GM23338 (cell line): ENCODE measurements at regions not wholly inside any gene's neighbourhood (a gene's known extent, or its start where the extent isn't known, plus 50 kb on each side); places are given as distances from the start of the nearest gene placed in this dataset.
A peak's percentile ranks its signal among the peaks of the same experiment; 100 is the strongest.

ENCODE experiments used
- ATAC-seq: fragments of 200-7000 bp; cut with Tn5 transposase; 3 replicates; pipeline ENCODE4 v1.9.1; 2020
- DNase-seq: peaks from one replicate; pipeline ENCODE4 v3.0.0-alpha.2; 2015; ENCODE audit warnings: low spot score
- H2AFZ ChIP-seq: fragments of 200-600 bp; sonication (generic); 2 replicates; pipeline ENCODE4 v1.8.0; 2016; ENCODE audit warnings: antibody characterized with exemption, mild to moderate bottlenecking, moderate library complexity
- H3F3A ChIP-seq: fragments of 200-600 bp; sonication (generic); replicated peaks from 2 replicates; pipeline ENCODE4 v1.8.0; 2017; ENCODE audit warnings: antibody characterized with exemption, mixed run types, low read depth
- H3K27ac ChIP-seq: fragments of 200-600 bp; sonication (generic); 2 replicates; pipeline ENCODE4 v1.6.1; 2016; ENCODE audit warnings: low read depth
- H3K27me3 ChIP-seq: fragments of 200-600 bp; sonication (generic); 2 replicates; pipeline ENCODE4 v1.8.0; 2016; ENCODE audit warnings: mild to moderate bottlenecking, mixed run types, moderate library complexity; ENCODE audit not compliant: insufficient read depth
- H3K36me3 ChIP-seq: fragments of 200-600 bp; sonication (generic); 2 replicates; pipeline ENCODE4 v1.8.0; 2016; ENCODE audit warnings: mild to moderate bottlenecking; ENCODE audit not compliant: insufficient read depth
- H3K4me1 ChIP-seq: fragments of 200-600 bp; sonication (generic); 2 replicates; pipeline ENCODE4 v1.8.0; 2016; ENCODE audit warnings: mild to moderate bottlenecking, moderate library complexity; ENCODE audit not compliant: insufficient read depth
- H3K4me2 ChIP-seq: fragments of 200-600 bp; sonication (generic); 2 replicates; pipeline ENCODE4 v1.7.1; 2017; ENCODE audit warnings: mixed run types
- H3K4me3 ChIP-seq: fragments of 200-600 bp; sonication (generic); 2 replicates; pipeline ENCODE4 v1.6.1; 2016; ENCODE audit warnings: mixed run types
- H3K79me2 ChIP-seq: fragments of 200-600 bp; sonication (generic); replicated peaks from 2 replicates; pipeline ENCODE4 v1.8.0; 2017; ENCODE audit warnings: mild to moderate bottlenecking; ENCODE audit not compliant: insufficient read depth
- H3K9me2 ChIP-seq: fragments of 200-600 bp; sonication (generic); 2 replicates; pipeline ENCODE4 v1.8.0; 2017; ENCODE audit not compliant: insufficient read depth
- H4K20me1 ChIP-seq: fragments of 200-600 bp; sonication (generic); replicated peaks from 2 replicates; pipeline ENCODE4 v1.8.0; 2017; ENCODE audit warnings: mild to moderate bottlenecking; ENCODE audit not compliant: insufficient read depth
- H3K27ac Mint-ChIP-seq: 2 replicates; pipeline ENCODE4 v1.8.0; 2020; ENCODE audit warnings: inconsistent platforms, mild to moderate bottlenecking, moderate library complexity, mixed read lengths
- H3K27me3 Mint-ChIP-seq: 3 replicates; pipeline ENCODE4 v1.8.0; 2022; ENCODE audit warnings: low read depth, mild to moderate bottlenecking, moderate library complexity, mixed read lengths, inconsistent platforms; ENCODE audit not compliant: insufficient read depth, poor library complexity
- H3K36me3 Mint-ChIP-seq: 3 replicates; pipeline ENCODE4 v1.8.0; 2021; ENCODE audit warnings: low read depth, mild to moderate bottlenecking, inconsistent platforms, moderate library complexity, mixed read lengths
- H3K4me1 Mint-ChIP-seq: 3 replicates; pipeline ENCODE4 v1.8.0; 2020; ENCODE audit warnings: mild to moderate bottlenecking, inconsistent platforms, mixed read lengths
- H3K4me3 Mint-ChIP-seq: 3 replicates; pipeline ENCODE4 v1.8.0; 2021; ENCODE audit warnings: moderate library complexity, mild to moderate bottlenecking, inconsistent platforms, mixed read lengths
- H3K9me3 Mint-ChIP-seq: 3 replicates; pipeline ENCODE4 v1.8.0; 2020; ENCODE audit warnings: moderate library complexity, mild to moderate bottlenecking, inconsistent platforms, mixed read lengths
- CREB1 ChIP-seq: fragments of 250-450 bp; sonication (Bioruptor Pico); IDR thresholded peaks from 2 replicates; pipeline ENCODE4 v1.5.0; 2020; ENCODE audit warnings: low read depth, mild to moderate bottlenecking, moderate library complexity
- CTCF ChIP-seq, 2 experiments: fragments of 200-600 bp in 1 of 2; sonication (generic) in 1 of 2; conservative IDR thresholded peaks; 2 replicates each; pipeline versions ENCODE4 v1.5.1 to v1.6.1; 2016 to 2017; ENCODE audit warnings: antibody characterized with exemption in 2 of 2, low read depth in 2 of 2, mild to moderate bottlenecking in 2 of 2, moderate library complexity in 1 of 2
- EZH2 ChIP-seq: fragments of 200-600 bp; sonication (generic); IDR thresholded peaks from one replicate; pipeline ENCODE4 v1.8.0; 2017; ENCODE audit warnings: antibody characterized with exemption, mild to moderate bottlenecking, low read depth; ENCODE audit not compliant: unreplicated experiment
- NANOG ChIP-seq: IDR thresholded peaks from 2 replicates; pipeline ENCODE4 v1.6.1; 2016; ENCODE audit warnings: antibody characterized with exemption, borderline replicate concordance
- ZNF331 ChIP-seq: fragments of 250-450 bp; sonication (Bioruptor Pico); IDR thresholded peaks from 2 replicates; pipeline ENCODE4 v1.5.0; 2020; ENCODE audit warnings: low read depth, mild to moderate bottlenecking, moderate library complexity
- ZNF462 ChIP-seq: fragments of 250-450 bp; sonication (Bioruptor Pico); IDR thresholded peaks from 2 replicates; pipeline ENCODE4 v1.5.0; 2020; ENCODE audit warnings: mild to moderate bottlenecking, moderate library complexity
- TF ChIP-seq, protein P1 (sequence below): IDR thresholded peaks from 2 replicates; pipeline ENCODE4 v1.6.1; 2016; ENCODE audit warnings: antibody characterized with exemption

DNA sequence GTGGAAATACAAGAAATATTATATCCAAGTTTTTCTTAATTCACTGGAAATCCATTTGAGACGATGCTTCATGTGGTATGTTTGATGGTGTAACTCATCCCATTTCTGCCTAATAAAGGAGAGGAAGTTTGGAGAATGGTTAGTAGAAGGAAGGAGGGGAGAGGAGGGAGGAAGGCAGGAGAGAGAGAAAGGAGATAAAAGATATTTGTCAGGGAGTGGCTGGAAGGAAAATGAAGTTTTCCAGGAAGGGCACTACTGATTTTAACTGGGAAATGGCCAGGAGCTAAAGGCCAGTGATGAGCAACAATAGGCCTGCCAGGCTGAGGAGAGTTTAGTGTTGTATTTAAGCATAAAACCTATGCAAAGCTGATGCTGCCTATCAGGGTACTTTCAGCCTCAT lies 182.0 kb downstream of the STK31 start (continued):
- TF ChIP-seq ZNF462 (CRISPR knock-in tag) (no peak), EZH2 (no peak)

DNA sequence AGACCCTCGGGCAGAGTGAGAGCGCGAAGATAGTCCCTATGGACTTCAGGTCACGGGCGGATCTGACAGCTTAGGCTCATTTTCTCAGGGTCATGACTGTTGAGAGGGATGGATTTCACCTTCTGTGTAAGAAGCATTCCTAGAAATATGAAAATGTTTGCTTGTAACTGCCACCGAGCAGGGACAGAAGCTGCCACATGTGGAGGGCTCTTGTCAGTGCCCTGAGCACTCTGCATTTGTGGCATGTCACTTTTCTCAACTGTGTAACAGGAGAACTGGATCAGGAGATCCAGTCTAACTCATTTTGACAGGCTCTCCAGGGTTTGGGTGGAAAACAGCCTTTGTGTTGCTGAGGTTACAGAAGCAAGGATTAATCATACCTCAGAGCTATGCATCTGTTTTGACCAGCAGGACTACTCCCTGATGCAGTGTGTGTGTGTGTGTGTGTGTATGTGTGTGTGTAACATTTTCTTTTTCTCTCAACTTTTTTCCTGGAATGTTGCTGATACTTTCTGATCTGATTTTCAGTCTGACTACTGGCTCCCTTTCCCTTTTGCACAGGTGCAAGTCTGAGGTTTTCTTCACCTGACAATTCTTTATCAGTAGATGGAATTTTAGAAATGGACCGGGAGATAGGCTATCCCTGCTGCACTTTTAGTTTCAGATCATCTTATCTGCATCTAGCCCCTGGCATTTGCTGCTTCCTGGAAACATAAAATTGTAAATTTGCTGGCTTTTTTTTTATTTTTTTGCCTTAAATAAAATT lies 183.3 kb downstream of the STK31 start:
- Histone ChIP-seq H3K4me2 (no peak overlapping the region), H3K27ac (no peak overlapping the region), H3F3A (no peaks in the 10 kb centered on the region), H2AFZ (peak overlapping the region; percentile 78; the same call in 1 of the 2 replicates), H3K79me2 (no peaks in the 10 kb centered on the region), H3K36me3 (no peaks in the 10 kb centered on the region), H4K20me1 (no peaks in the 10 kb centered on the region), H3K27me3 (no peaks in the 10 kb centered on the region), H3K4me1 (no peaks in the 10 kb centered on the region), H3K4me3 (no peak overlapping the region), H3K9me2 (no peaks in the 10 kb centered on the region)
- Mint-ChIP-seq H3K36me3 (no peaks in the 10 kb centered on the region), H3K27me3 (no peaks in the 10 kb centered on the region), H3K4me3 (no peak overlapping the region), H3K4me1 (peaks cover 3% of the 10 kb centered on the region; the same call in 2 of the 3 replicates), H3K27ac (no peak overlapping the region), H3K9me3 (no peaks in the 10 kb centered on the region)
- DNase-seq: no peak
- no peak for TF ChIP-seq CREB1 (CRISPR knock-in tag)
- TF ChIP-seq NANOG: no peak
- TF ChIP-seq, protein P1, sequence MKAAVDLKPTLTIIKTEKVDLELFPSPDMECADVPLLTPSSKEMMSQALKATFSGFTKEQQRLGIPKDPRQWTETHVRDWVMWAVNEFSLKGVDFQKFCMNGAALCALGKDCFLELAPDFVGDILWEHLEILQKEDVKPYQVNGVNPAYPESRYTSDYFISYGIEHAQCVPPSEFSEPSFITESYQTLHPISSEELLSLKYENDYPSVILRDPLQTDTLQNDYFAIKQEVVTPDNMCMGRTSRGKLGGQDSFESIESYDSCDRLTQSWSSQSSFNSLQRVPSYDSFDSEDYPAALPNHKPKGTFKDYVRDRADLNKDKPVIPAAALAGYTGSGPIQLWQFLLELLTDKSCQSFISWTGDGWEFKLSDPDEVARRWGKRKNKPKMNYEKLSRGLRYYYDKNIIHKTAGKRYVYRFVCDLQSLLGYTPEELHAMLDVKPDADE: no peak
- TF ChIP-seq ZNF331 (CRISPR knock-in tag): no peak
- TF ChIP-seq CTCF (conservative IDR thresholded peaks at IDR 0.05; ENCODE audit: low read depth in 2 of 2): no peak
- no peak for ATAC-seq
